Thyroid gland (tissue), 4 donors: ENCODE measurements at regions not wholly inside any gene's neighbourhood (a gene's known extent, or its start where the extent isn't known, plus 50 kb on each side); places are given as distances from the start of the nearest gene placed in this dataset.

Experiments
- CTCF ChIP-seq, 6 experiments: fragments of 200-600 bp in 3 of 6; fragments of 450-650 bp in 3 of 6; sonication (generic) in 3 of 6; IDR thresholded peaks; one replicate each; pipeline ENCODE4 v1.5.1; 2016 to 2019; ENCODE audit warnings: antibody characterized with exemption in 6 of 6, mild to moderate bottlenecking in 2 of 6, inconsistent platforms in 1 of 6, moderate library complexity in 1 of 6
- POLR2A ChIP-seq, 2 donors: fragments of 450-650 bp; IDR thresholded peaks; one replicate each; pipeline ENCODE4 v1.6.1; 2017; ENCODE audit warnings: antibody characterized with exemption in 2 of 2, mild to moderate bottlenecking in 2 of 2, moderate library complexity in 1 of 2

- TF ChIP-seq POLR2A (IDR thresholded peaks at IDR 0.05) (no peak), CTCF (IDR thresholded peaks at IDR 0.05) (no peak)
These were observed 85.8 kb upstream of the RBMS3 start for GRCh38 chr3:29195056-29195455.
